Vagina (tissue), 2 donors: ENCODE measurements at regions not wholly inside any gene's neighbourhood (a gene's known extent, or its start where the extent isn't known, plus 50 kb on each side); places are given as distances from the start of the nearest gene placed in this dataset.

Source experiments
- DNase-seq, 2 donors: peaks; one replicate each; pipeline ENCODE4 v3.0.0-alpha.2; 2017; ENCODE audit errors: extremely low spot score in 2 of 2
- H3K27ac ChIP-seq: fragments of 200-600 bp; sonication (generic); one replicate; pipeline ENCODE4 v1.5.1; 2019
- H3K27me3 ChIP-seq: fragments of 200-600 bp; sonication (generic); one replicate; pipeline ENCODE4 v1.5.1; 2019
- H3K36me3 ChIP-seq, 2 donors: fragments of 200-600 bp; sonication (generic); one replicate each; pipeline ENCODE4 v1.5.1; 2017 to 2019
- H3K4me1 ChIP-seq: fragments of 200-600 bp; sonication (generic); one replicate; pipeline ENCODE4 v1.5.1; 2019
- H3K4me3 ChIP-seq, 2 donors: fragments of 200-600 bp; sonication (generic); 1 replicate in 1 of 2; 2 replicates in 1 of 2; pipeline ENCODE4 v1.5.1; 2016 to 2019
- H3K9me3 ChIP-seq: fragments of 200-600 bp; sonication (generic); one replicate; pipeline ENCODE4 v1.5.1; 2019
- CTCF ChIP-seq, 3 experiments: fragments of 450-650 bp in 2 of 3; fragments of 200-600 bp in 1 of 3; sonication (generic) in 1 of 3; IDR thresholded peaks; one replicate each; pipeline ENCODE4 v1.5.1; 2017 to 2019; ENCODE audit warnings: antibody characterized with exemption in 3 of 3, mild to moderate bottlenecking in 2 of 3, moderate library complexity in 2 of 3
- POLR2A ChIP-seq, 2 donors: fragments of 450-650 bp; IDR thresholded peaks; one replicate each; pipeline ENCODE4 v1.6.1; 2017; ENCODE audit warnings: antibody characterized with exemption in 2 of 2, mild to moderate bottlenecking in 2 of 2, moderate library complexity in 2 of 2
- POLR2AphosphoS5 ChIP-seq, 2 donors: sonication (generic); formaldehyde crosslinking; IDR thresholded peaks; one replicate each; pipeline ENCODE4 v1.9.0; 2017; ENCODE audit warnings: antibody characterized with exemption in 2 of 2, mild to moderate bottlenecking in 2 of 2, low read depth in 1 of 2; ENCODE audit not compliant: insufficient read depth in 1 of 2
- intact Hi-C: fragments of 100-400 bp; cut with DNase I; formaldehyde crosslinking; loops from one replicate; pipeline ENCODE4 v1.15.1; 2023

- Histone ChIP-seq H3K27ac (no peak overlapping the region), H3K4me3 (no peak overlapping the region), H3K4me1 (no peaks in the 10 kb centered on the region), H3K27me3 (no peaks in the 10 kb centered on the region), H3K36me3 (no peaks in the 10 kb centered on the region), H3K9me3 (no peaks in the 10 kb centered on the region)
- TF ChIP-seq POLR2AphosphoS5 (IDR thresholded peaks at IDR 0.05; ENCODE audit: insufficient read depth in 1 of 2, low read depth in 1 of 2) = no peak
- no peak for TF ChIP-seq CTCF (IDR thresholded peaks at IDR 0.05)
- no peak for TF ChIP-seq POLR2A (IDR thresholded peaks at IDR 0.05)
- DNase-seq = no peak
- intact Hi-C loops = no loop called here
Measured at GRCh38 chr9:109830545-109830944, 50.5 kb downstream of the PALM2AKAP2 start.

- H3K27ac ChIP-seq = no peak overlapping the region
- no peak overlapping the region for H3K4me3 ChIP-seq
- no peaks in the 10 kb centered on the region for H3K9me3 ChIP-seq
- TF ChIP-seq POLR2AphosphoS5 (IDR thresholded peaks at IDR 0.05; ENCODE audit: insufficient read depth in 1 of 2, low read depth in 1 of 2) (no peak), POLR2A (IDR thresholded peaks at IDR 0.05) (no peak), CTCF (IDR thresholded peaks at IDR 0.05) (no peak)
- no peaks in the 10 kb centered on the region for H3K36me3 ChIP-seq
- H3K27me3 ChIP-seq = no peaks in the 10 kb centered on the region
- no peaks in the 10 kb centered on the region for H3K4me1 ChIP-seq
- intact Hi-C loops = no loop called here
- no peak for DNase-seq
Measured at GRCh38 chr9:109831998-109832658, 52.1 kb downstream of the PALM2AKAP2 start.

- H3K36me3 ChIP-seq = no peaks in the 10 kb centered on the region
- no peaks in the 10 kb centered on the region for H3K4me1 ChIP-seq
- no peak for DNase-seq
- H3K27me3 ChIP-seq = no peaks in the 10 kb centered on the region
- H3K4me3 ChIP-seq = no peak overlapping the region
- no peaks in the 10 kb centered on the region for H3K9me3 ChIP-seq
- TF ChIP-seq POLR2A (IDR thresholded peaks at IDR 0.05) (no peak), POLR2AphosphoS5 (IDR thresholded peaks at IDR 0.05; ENCODE audit: insufficient read depth in 1 of 2, low read depth in 1 of 2) (no peak), CTCF (IDR thresholded peaks at IDR 0.05) (no peak)
- no peak overlapping the region for H3K27ac ChIP-seq
- intact Hi-C loops = no loop called here
Measured at GRCh38 chr9:109834855-109835254, 54.9 kb downstream of the PALM2AKAP2 start.

GRCh38 chr9:109843641-109844040 is 63.6 kb downstream of the PALM2AKAP2 start:
- DNase-seq = no peak

More at GRCh38 chr9:109843641-109844040, 63.6 kb downstream of the PALM2AKAP2 start:
- no peaks in the 10 kb centered on the region for H3K27me3 ChIP-seq
- H3K36me3 ChIP-seq = no peaks in the 10 kb centered on the region
- TF ChIP-seq CTCF (IDR thresholded peaks at IDR 0.05) = no peak
- H3K4me1 ChIP-seq = peaks cover 7% of the 10 kb centered on the region
- intact Hi-C loops = no loop called here
- H3K9me3 ChIP-seq = no peaks in the 10 kb centered on the region
- no peak overlapping the region for H3K4me3 ChIP-seq
- no peak overlapping the region for H3K27ac ChIP-seq
